ENCODE measurements at regions not wholly inside any gene's neighbourhood (a gene's known extent, or its start where the extent isn't known, plus 50 kb on each side); places are given as distances from the start of the nearest gene placed in this dataset.

DNA sequence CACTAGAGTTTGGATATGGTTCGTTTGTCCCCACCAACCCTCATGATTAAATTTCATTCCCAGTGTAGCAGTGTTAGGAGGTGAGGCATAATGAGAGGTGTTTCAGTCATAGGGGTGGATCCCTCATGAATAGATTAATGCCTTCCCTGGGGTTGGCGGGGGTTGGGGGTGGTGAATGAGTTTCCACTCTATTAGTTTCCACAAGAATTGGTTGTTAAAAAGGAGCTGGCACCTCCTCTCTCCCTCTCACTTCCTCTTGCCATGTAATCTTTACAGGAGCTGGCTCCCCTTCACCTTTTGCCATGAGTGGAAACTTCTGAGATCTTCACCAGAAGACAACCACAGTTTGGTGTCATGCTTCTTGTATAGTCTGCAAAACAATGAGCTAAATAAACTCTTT, 333.7 kb downstream of the ENC1 start:
- DNase-seq = no peak

- DNase-seq = no peak
Observed at GRCh38 chr5:74304536-74304935, 336.0 kb downstream of the ENC1 start.

- DNase-seq = no peak
Observed at GRCh38 chr5:74303578-74303977, 336.9 kb downstream of the ENC1 start.

- no peak for DNase-seq
Observed at GRCh38 chr5:74301576-74301975, 339.0 kb downstream of the ENC1 start.

DNA sequence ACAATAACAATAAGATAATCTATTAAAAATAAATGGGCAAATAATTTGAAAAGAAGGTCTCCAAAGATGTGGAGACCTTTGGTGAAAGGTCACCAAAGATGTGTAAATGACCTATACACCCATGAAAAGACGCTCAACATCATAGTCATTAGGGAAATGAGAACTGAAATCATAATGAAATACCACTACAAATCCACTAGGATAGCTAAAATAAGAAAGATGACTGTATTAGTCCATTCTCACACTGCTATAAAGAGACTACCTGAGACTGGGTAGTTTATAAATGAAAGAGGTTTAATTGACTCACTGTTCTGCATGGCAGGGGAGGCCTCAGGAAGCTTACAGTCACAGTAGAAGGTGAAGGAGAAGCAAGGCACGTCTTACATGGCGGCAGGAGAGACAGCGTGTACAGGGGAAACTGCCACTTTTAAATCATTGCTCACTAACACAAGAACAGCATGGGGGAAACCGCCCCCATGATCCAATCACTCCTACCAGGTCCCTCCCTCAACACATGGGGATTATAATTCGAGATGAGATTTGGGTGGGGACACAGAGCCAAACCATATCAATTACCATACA, 339.6 kb downstream of the ENC1 start:
- no peak for DNase-seq

GRCh38 chr5:74299833-74300232, 340.7 kb downstream of the ENC1 start:
- DNase-seq = no peak

DNA sequence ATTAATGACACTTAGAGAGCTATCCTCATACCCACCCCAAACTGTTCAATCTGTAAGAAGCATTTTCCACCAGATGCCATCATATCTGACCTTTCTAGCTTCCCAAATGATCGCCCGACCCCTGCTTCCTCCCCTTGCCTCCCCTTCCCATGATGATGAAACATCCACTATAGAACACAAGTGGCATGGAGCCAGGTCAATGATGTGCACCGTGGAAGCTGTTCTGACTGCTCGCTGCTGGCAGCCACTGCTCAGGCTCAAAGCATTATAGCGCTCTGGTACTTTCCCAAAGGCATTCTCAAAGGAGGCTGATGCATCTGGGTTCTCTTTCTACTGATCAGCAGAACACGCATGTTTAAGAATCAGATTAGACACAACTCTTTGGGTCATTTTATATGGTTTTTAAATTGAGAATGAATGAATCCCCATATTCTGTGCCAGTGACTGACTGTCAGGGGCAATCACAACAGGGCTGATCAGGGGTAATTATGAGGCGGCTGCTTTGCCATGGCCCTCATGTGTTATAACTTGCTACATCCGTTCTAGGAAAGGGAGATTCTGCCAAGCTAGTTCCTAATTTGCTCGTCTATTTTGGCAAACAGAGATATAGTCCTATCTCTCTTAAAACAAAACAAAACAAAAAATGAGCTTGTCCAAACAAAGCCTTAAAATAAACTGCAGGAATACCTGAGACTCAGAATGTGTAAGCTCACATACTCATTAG, 343.7 kb downstream of the ENC1 start:
- no peak for DNase-seq

DNA sequence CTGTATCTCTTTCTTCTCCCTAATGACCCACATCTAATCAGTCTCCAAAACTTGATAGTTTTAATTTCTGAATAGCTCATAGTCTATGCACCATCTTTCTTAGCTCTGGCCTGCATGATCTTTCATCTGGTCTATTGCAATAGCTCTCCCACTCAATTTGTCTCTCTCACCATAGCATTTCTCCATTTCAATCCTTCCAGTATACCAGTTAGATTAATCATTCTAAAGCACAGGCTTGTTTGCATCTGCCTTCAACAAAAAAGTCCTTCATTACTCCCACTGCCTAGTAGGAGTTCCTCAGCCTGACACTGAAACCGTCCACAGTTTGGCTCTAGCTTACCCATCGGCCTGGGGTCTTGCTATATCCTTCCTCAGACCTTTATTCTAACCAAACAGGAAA, 344.9 kb downstream of the ENC1 start:
- no peak for DNase-seq

DNA sequence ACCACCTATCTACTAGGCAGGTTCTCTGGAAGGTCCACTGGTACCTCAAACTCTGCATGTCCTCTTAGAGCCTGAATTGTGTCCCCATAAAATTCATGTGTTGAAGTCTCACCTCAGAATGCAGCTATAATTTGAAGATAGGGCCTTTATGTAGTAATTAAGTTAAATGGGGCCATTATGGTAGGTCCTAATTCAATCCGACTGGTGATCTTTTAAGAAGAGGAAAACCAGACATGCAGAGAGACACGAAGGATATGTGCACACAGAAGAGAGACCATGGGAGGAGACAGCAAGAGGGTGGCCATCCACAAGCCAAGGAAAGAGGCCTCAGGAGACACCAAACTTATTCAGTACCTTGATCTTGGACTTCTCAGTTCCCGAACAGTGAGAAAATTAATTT, 345.4 kb downstream of the ENC1 start:
- DNase-seq = no peak

DNA sequence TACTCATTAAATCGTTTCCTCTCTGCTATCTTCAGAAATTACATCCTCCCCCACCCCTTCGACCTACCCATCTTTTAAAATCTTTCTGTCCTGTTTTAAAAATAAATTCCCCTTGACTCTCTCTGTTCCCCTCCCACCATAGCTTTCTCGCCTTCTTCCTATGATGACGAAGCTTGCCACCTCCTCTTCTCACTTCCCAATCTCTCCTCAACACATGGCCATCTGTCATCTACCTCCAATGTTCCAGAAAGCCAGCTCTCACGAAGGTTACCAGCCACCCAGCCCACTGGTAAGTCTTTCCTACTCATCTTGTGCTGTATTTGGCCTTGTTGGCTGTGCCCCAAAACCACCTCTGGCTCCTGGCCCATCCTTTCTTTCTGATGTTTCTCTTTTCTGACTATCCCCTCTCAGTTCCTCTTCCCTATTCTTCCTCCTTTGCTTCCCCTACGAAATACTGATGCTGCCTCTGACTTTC, 346.3 kb downstream of the ENC1 start:
- DNase-seq = peak; percentile 44

DNA sequence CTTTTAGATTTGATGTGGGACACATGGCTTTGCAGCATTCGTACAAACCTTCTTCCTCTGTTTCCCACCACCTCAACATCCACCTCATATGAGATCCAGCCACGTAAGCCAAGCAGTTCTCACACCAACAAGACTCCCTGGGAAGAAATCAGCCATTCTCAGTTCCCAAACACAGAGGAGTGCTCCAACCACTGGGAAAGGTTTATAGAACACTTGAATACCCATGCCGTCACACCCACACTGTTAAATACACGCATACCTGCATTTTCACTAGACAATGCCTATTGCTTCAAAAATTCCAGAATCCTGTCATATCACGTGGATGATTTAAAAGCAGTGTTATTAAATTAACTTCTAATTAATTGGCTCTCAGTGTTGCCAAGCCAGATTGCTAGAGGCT, 347.3 kb downstream of the ENC1 start:
- no peak for DNase-seq

- DNase-seq = no peak
Observed at GRCh38 chr5:74290634-74291241, 349.8 kb downstream of the ENC1 start.

- no peak for DNase-seq
Observed at GRCh38 chr5:74289691-74290090, 350.8 kb downstream of the ENC1 start.

DNA sequence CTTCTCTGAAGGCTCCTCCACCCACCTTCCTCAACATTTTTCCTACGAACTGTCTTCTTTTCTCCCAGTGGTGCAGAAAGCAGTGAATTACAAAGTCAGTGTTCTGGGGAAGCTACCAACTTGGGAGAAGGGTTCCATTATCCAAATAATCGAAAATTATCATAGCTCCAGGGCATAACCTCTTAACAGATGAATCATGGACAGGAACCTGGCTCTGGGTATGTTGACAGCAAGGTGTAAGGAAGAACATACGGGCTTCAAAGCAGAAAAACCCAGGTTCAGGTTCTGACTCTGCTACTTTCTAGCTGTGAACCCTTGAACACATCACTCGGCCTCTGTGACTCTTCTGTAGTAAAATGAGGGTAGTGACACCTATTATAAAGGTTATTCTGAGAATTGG, 351.3 kb downstream of the ENC1 start:
- DNase-seq = no peak

DNA sequence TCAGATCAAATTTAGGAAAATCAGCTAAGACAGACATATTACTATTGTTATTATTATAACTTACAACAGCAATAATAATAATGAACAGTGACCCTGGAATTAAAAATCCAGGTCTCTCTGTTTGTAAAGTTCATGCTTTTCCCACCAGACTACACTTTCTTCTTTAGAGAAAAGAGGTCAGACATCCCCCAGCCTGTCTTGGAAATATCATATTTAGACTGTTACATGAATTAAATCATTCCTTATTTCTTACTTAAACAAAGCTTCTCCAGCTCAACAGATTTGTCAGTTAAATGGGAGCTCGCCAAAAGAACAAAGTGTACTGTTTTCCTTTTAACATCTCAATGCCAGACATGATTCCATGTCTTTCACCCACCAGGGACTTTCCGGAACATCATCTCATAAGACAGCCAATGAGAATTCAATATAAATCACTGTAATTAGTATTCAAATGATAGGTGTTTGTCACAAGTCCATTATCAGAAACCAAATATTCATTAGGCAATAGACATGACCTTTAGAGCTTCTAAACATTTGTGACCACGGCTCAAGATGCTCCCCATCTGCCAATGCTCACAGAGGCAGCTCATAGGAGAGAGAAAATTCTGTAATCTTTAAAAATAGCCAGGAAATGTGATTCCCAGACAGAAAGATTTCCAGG, 351.9 kb downstream of the ENC1 start:
- DNase-seq = no peak

GRCh38 chr5:74288038-74288437, 352.5 kb downstream of the ENC1 start:
- no peak for DNase-seq

DNA sequence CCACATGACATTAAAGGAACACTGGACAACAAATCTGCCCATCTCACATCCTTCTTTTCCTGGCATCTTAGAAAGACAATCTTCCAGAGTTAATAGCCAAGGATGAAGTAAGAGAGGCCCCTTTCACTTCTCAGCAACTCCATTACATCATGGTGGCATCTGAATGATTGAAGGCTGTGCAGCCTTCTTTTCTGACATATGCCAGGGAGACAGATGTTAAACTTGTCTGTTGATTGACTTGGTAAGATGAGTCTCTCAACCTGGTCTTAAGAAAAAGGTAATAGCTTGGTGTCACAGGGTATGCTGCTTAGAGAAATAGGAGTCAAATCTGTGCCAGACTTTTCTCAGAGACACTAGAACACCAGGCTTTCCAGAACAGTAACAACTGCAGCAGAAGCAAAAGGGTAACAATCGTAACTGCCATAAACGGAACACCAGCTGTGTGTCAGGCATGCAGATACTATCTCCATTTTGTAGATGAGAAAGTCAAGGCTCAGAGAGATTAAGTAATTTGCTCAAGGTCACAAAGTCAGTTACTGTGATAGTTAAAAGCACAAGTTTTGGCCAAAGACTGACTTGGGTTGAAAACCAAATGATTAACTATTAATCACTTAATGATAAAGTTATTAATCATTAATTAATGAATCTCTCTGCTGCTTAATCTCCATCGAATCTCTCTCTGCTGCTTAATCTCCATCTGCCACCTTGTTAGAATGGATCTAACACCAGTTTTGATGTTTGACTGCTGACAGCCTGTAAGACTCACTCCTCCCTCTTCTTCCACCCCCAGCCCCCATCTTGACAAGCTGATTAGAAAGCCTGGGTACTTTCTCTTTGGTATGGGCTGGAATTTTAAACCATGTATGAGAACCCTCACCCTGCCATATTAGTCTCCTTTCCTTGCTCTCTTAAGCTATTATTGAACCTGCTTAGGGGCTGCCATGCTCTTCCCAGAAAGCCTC, 353.5 kb downstream of the ENC1 start:
- no peak for DNase-seq

- DNase-seq = no peak
Observed at GRCh38 chr5:74285675-74286280, 354.8 kb downstream of the ENC1 start.

DNA sequence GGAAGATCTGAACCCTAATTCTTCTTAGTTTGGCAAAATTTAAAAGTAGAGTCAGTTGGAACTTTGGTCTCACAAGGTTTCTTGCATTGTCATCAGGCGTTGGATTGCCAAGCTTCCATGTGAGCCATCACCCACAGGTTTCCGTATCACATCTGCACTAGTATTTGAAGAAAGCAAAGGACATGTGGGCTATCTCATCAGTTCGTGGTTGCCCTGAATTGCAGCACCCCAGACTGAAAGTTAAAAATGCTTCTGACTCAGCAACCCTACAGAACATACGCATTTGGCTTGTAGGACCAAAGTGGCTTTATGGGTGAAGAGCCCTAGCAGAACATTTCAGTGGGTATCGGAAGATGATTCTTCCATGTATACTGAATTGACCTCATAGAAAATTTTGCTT, 358.0 kb downstream of the ENC1 start:
- peak; percentile 4 for DNase-seq

GRCh38 chr5:74281166-74281565, 359.4 kb downstream of the ENC1 start:
- DNase-seq = no peak

DNA sequence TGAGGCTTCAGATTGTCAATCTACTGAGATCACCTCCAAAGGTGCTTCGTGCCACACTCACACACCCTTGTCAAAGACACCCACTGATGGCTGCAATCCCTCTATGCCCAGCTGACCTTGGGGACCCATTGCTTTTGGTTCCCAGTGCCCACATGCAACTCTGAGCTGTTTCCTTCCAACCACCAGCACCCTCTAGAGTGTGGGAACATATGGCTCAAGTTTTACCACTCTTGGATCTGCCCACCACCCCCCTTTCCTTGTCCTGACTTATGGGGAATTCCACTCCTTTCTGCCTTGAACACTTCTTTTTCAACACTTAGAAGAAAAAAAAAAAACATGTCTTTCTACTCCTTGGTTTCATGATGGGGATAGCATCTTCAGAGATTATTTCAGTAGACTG, 360.2 kb downstream of the ENC1 start:
- no peak for DNase-seq

DNA sequence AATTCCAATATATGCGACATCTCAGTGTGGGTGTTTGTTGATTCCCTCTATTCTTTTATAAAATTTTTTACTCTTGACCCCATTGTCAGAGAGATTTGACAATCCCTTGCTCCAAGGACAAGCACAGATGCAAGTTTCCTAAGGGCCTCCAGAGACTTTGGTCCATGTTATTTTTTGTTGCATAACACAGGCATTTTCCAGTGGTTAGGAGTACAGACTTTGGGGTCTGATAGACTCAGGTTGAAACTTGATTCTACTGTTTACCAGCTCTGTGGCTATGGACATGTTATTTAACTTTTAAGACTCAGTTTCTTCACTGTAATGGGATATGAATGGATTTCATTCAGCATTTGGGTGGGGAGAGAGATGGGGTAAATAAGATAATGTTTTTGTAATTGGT, 361.3 kb downstream of the ENC1 start:
- no peak for DNase-seq
